ENCODE measurements at regions not wholly inside any gene's neighbourhood (a gene's known extent, or its start where the extent isn't known, plus 50 kb on each side); places are given as distances from the start of the nearest gene placed in this dataset.

DNA sequence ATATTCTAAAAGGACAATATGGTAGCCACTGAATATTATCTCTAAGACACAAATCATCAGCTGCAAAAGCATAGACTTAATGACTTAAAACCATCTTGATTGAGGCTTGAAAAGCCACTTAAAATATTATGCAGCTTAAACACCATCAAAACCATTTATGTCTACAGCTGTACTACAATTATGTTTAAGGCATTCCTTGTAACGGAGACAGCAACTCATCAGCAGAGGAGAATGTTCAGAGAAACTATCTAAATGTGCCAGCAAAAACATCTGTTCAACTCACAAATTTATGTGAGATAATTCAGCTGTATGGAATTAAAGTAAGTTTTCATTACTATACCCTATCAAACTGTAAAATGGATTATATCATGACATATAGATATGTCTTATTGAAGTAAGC is 147.9 kb upstream of the CTSO start:
- H3K36me3 ChIP-seq: no peaks in the 10 kb centered on the region
- WGBS, 2 donors: 51 to 59% methylated on average over 1 of the region's 1 CpG
- H3K4me1 ChIP-seq: peaks cover 0 to 3% (median 0%) of the 10 kb centered on the region in 4 donors
- TF ChIP-seq POLR2A (IDR thresholded peaks at IDR 0.05) (no peak), EP300 (IDR thresholded peaks at IDR 0.05) (no peak)
- TF ChIP-seq, protein P1, sequence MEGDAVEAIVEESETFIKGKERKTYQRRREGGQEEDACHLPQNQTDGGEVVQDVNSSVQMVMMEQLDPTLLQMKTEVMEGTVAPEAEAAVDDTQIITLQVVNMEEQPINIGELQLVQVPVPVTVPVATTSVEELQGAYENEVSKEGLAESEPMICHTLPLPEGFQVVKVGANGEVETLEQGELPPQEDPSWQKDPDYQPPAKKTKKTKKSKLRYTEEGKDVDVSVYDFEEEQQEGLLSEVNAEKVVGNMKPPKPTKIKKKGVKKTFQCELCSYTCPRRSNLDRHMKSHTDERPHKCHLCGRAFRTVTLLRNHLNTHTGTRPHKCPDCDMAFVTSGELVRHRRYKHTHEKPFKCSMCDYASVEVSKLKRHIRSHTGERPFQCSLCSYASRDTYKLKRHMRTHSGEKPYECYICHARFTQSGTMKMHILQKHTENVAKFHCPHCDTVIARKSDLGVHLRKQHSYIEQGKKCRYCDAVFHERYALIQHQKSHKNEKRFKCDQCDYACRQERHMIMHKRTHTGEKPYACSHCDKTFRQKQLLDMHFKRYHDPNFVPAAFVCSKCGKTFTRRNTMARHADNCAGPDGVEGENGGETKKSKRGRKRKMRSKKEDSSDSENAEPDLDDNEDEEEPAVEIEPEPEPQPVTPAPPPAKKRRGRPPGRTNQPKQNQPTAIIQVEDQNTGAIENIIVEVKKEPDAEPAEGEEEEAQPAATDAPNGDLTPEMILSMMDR (IDR thresholded peaks at IDR 0.05): no peak
- no peak for DNase-seq (ENCODE audit: low spot score in 2 of 2)
- no peak overlapping the region for H3K4me3 ChIP-seq
- no peaks in the 10 kb centered on the region for H3K9me3 ChIP-seq
- H3K27ac ChIP-seq: no peak overlapping the region
- no peaks in the 10 kb centered on the region for H3K27me3 ChIP-seq

DNA sequence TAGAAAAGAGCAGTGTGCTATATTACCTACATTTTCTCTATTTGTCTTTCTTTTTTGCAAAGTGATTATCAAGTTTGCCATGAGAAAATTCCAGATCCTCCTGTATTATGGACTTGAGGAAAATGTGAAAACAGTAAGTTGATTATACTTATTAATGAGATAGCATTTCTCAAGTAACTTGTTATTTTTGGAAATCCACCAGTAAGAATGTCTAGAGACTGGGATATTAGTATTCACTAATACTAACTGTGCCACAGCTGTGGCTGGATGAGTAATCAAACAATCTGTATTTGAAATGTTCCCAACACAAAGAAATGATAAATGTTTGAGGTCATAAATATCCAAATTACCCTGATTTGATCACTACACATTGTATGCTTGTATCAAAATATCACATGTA is 147.0 kb upstream of the CTSO start:
- Histone ChIP-seq H3K9me3 (no peaks in the 10 kb centered on the region), H3K27ac (no peak overlapping the region), H3K4me1 (peaks cover 0 to 3% (median 0%) of the 10 kb centered on the region in 4 donors), H3K27me3 (no peaks in the 10 kb centered on the region), H3K36me3 (no peaks in the 10 kb centered on the region), H3K4me3 (no peak overlapping the region)
- TF ChIP-seq, protein P1 (IDR thresholded peaks at IDR 0.05): no peak
- no peak for DNase-seq (ENCODE audit: low spot score in 2 of 2)

DNA sequence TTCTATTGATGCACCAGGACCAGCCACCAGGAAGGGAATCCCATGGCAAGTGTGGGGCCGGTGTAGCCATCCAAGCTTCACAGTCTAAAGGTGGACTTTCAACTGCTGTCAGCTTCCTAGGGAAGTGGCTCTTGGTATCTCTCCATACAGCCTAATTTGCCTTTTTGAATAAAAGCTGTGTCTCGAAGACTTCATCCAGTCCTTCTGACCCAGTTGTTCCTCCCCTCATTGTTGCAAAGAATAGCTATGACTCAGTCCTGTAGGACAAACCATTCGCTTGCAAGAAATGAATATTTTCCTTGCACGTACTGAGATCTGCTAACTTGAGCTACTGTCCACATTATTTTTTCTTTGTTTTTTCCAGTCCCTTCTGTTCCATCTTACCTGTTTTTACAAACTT is 145.1 kb upstream of the CTSO start:
- no peaks in the 10 kb centered on the region for H3K9me3 ChIP-seq
- peaks cover 0 to 3% (median 0%) of the 10 kb centered on the region in 4 donors for H3K4me1 ChIP-seq
- 68 to 77% methylated on average over 4 of the region's 4 CpGs for WGBS, 2 donors
- no peaks in the 10 kb centered on the region for H3K36me3 ChIP-seq
- DNase-seq (ENCODE audit: low spot score in 2 of 2): no peak
- H3K27ac ChIP-seq: no peak overlapping the region
- TF ChIP-seq EP300 (IDR thresholded peaks at IDR 0.05) (no peak), POLR2A (IDR thresholded peaks at IDR 0.05) (no peak)
- TF ChIP-seq, protein P1 (IDR thresholded peaks at IDR 0.05): no peak
- H3K4me3 ChIP-seq: no peak overlapping the region
- H3K27me3 ChIP-seq: no peaks in the 10 kb centered on the region

DNA sequence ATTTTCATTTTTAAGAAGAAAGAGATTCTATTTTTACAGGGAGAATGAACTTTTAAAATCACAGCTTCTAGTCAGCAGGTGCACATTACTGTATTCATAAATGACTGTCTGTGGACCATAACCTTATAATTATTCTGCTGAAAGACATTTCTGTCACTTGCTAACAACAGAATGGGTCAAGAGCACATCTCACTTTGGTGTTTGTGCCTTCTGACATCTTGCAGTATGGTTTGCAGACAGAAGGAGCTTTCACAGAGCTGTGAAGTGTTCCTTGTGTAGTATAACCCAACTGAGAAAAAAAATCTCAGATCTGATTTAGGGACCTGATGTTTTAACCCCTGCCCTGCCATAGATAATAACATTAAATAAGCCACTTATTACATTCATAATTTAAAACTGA is 131.4 kb upstream of the CTSO start:
- H3K27ac ChIP-seq: no peak overlapping the region
- H3K36me3 ChIP-seq: no peaks in the 10 kb centered on the region
- H3K4me1 ChIP-seq: no peaks in the 10 kb centered on the region
- no peaks in the 10 kb centered on the region for H3K27me3 ChIP-seq
- no peak for TF ChIP-seq POLR2A (IDR thresholded peaks at IDR 0.05)
- no peak for DNase-seq (ENCODE audit: low spot score in 2 of 2)
- no peaks in the 10 kb centered on the region for H3K9me3 ChIP-seq
- no peak overlapping the region for H3K4me3 ChIP-seq

DNA sequence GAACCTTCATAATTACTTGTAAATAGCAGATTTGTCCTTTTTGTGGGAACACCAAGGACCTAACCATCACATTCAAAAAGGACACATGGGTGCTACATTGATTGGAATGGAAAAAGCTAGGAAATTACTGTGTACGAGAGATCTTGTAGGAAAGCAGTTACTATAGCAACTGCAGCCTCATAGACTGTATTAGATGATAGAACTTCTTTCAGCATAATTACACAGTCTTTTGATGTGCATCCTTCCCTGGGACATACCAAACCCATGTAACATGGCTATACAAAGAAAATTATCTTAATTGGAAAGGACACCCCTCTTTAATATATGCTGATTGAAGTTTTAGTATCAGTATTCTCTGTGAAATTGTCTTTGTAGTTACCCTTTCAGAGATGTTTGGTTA is 130.7 kb upstream of the CTSO start:
- Histone ChIP-seq H3K27me3 (no peaks in the 10 kb centered on the region), H3K27ac (no peak overlapping the region), H3K4me1 (no peaks in the 10 kb centered on the region), H3K4me3 (no peak overlapping the region), H3K36me3 (no peaks in the 10 kb centered on the region), H3K9me3 (no peaks in the 10 kb centered on the region)
- TF ChIP-seq, protein P1 (IDR thresholded peaks at IDR 0.05): no peak
- TF ChIP-seq POLR2A (IDR thresholded peaks at IDR 0.05) (no peak), EP300 (IDR thresholded peaks at IDR 0.05) (no peak)
- DNase-seq (ENCODE audit: low spot score in 2 of 2): no peak
- WGBS, 2 donors: 64 to 74% methylated on average over 1 of the region's 1 CpG

DNA sequence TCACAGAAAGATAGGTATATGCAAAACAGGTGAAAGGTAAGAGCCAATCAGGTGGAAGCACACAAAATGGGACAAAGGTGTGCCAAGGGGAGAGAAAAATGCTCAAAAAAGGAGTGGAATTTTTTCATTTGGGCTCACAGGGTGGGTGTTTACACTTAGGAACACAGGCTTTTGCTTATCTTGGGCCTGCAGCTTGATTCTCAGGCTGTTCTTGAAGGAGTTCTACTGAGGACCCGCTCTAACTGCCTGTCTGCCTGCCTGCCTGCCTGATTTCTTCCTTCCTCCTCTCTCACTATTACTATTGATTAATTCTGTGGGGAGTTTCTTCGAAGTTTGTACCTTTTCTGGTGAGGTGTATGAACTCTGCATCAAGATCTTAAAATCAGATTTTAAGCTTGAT is 120.3 kb upstream of the CTSO start:
- Histone ChIP-seq H3K36me3 (no peaks in the 10 kb centered on the region), H3K27ac (no peak overlapping the region), H3K27me3 (no peaks in the 10 kb centered on the region), H3K4me3 (no peak overlapping the region), H3K4me1 (no peaks in the 10 kb centered on the region), H3K9me3 (peaks cover 0 to 8% (median 0%) of the 10 kb centered on the region in 4 donors)
- DNase-seq (ENCODE audit: low spot score in 2 of 2): no peak
- 77 to 80% methylated on average over 2 of the region's 2 CpGs for WGBS, 2 donors
- TF ChIP-seq, protein P1 (IDR thresholded peaks at IDR 0.05): no peak
- no peak for TF ChIP-seq EP300 (IDR thresholded peaks at IDR 0.05)
- no peak for TF ChIP-seq POLR2A (IDR thresholded peaks at IDR 0.05)
